ENCODE measurements at regions not wholly inside any gene's neighbourhood (a gene's known extent, or its start where the extent isn't known, plus 50 kb on each side); places are given as distances from the start of the nearest gene placed in this dataset.

DNA sequence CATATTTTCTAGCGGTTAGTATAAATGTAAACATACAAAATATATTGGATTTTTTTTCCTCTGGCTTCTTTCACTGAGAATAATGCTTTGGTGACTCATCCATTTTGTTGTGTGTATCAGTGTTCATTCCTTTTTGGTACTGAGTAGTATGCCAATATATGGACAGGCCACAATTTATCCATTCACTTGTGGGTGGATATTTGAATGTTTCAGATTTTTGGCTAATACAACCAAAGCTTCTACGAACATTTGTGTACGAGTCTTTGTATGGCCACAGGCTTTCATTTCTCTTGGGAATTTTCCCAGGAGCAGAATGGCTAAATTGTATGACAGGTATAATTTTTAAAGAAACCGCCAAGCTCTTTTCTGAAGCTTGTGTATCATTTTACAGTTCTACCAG lies 677.5 kb downstream of the HDGFL1 start:
- Histone ChIP-seq H3K27me3 (ENCODE audit: insufficient read depth, low read length, poor library complexity, severe bottlenecking) (no peaks in the 10 kb centered on the region), H4K20me1 (ENCODE audit: insufficient read depth, low read length, poor library complexity, severe bottlenecking) (no peaks in the 10 kb centered on the region), H3K4me1 (ENCODE audit: insufficient read depth, low read length, poor library complexity, severe bottlenecking) (no peaks in the 10 kb centered on the region), H3K79me2 (ENCODE audit: insufficient read depth, low read length) (no peaks in the 10 kb centered on the region), H3K36me3 (ENCODE audit: insufficient read depth, low read length) (no peaks in the 10 kb centered on the region), H3K9ac (ENCODE audit: low read depth, low read length, poor library complexity, severe bottlenecking) (no peak overlapping the region), H2AFZ (ENCODE audit: low read length) (no peak overlapping the region), H3F3A (ENCODE audit: low read depth) (no peaks in the 10 kb centered on the region), H3K4me3 (ENCODE audit: low read length, poor library complexity, severe bottlenecking) (no peak overlapping the region), H3K4me2 (ENCODE audit: low read depth, low read length, poor library complexity, severe bottlenecking) (no peak overlapping the region), H3K9me3 (ENCODE audit: insufficient read depth, low read depth, low read length) (no peaks in the 10 kb centered on the region), H3K9me2 (replicated peaks; ENCODE audit: low read depth, low read length) (no peaks in the 10 kb centered on the region)
- TF ChIP-seq, protein P1, sequence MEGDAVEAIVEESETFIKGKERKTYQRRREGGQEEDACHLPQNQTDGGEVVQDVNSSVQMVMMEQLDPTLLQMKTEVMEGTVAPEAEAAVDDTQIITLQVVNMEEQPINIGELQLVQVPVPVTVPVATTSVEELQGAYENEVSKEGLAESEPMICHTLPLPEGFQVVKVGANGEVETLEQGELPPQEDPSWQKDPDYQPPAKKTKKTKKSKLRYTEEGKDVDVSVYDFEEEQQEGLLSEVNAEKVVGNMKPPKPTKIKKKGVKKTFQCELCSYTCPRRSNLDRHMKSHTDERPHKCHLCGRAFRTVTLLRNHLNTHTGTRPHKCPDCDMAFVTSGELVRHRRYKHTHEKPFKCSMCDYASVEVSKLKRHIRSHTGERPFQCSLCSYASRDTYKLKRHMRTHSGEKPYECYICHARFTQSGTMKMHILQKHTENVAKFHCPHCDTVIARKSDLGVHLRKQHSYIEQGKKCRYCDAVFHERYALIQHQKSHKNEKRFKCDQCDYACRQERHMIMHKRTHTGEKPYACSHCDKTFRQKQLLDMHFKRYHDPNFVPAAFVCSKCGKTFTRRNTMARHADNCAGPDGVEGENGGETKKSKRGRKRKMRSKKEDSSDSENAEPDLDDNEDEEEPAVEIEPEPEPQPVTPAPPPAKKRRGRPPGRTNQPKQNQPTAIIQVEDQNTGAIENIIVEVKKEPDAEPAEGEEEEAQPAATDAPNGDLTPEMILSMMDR (conservative IDR thresholded peaks at IDR 0.05; ENCODE audit: low read length) = no peak
- TF ChIP-seq EZH2phosphoT487 (IDR thresholded peaks at IDR 0.05; ENCODE audit: borderline replicate concordance) = no peak

DNA sequence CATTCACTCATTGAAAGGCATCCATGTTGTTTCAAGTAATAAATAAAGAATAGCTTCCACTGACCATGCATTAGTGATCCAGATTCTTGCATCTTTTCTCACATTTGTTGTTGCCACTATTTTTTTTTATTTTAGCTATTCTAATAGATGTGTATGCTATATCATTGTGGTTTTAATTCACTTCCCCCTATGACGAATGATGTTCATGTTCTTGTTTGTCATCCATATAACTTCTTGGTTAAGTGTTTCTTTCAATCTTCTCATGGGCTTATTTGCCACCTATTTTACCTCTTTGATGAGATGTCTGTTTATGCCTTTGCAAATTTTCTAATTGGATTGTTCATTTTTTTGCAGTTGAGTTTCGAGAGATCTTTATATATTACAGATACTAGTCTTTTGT lies 681.2 kb downstream of the HDGFL1 start:
- no peak overlapping the region for H3K4me3 ChIP-seq (ENCODE audit: low read length, poor library complexity, severe bottlenecking)
- TF ChIP-seq EZH2phosphoT487 (IDR thresholded peaks at IDR 0.05; ENCODE audit: borderline replicate concordance) = no peak
- TF ChIP-seq, protein P1 (conservative IDR thresholded peaks at IDR 0.05; ENCODE audit: low read length) = no peak
- H3K79me2 ChIP-seq (ENCODE audit: insufficient read depth, low read length) = no peaks in the 10 kb centered on the region
- H4K20me1 ChIP-seq (ENCODE audit: insufficient read depth, low read length, poor library complexity, severe bottlenecking) = no peaks in the 10 kb centered on the region
- H3K4me1 ChIP-seq (ENCODE audit: insufficient read depth, low read length, poor library complexity, severe bottlenecking) = no peaks in the 10 kb centered on the region
- no peaks in the 10 kb centered on the region for H3K27me3 ChIP-seq (ENCODE audit: insufficient read depth, low read length, poor library complexity, severe bottlenecking)
- H3F3A ChIP-seq (ENCODE audit: low read depth) = no peaks in the 10 kb centered on the region
- H3K36me3 ChIP-seq (ENCODE audit: insufficient read depth, low read length) = no peaks in the 10 kb centered on the region
- H3K4me2 ChIP-seq (ENCODE audit: low read depth, low read length, poor library complexity, severe bottlenecking) = no peak overlapping the region
- no peak overlapping the region for H3K9ac ChIP-seq (ENCODE audit: low read depth, low read length, poor library complexity, severe bottlenecking)
- H3K9me2 ChIP-seq (replicated peaks; ENCODE audit: low read depth, low read length) = no peaks in the 10 kb centered on the region
- H2AFZ ChIP-seq (ENCODE audit: low read length) = no peak overlapping the region
- H3K9me3 ChIP-seq (ENCODE audit: insufficient read depth, low read depth, low read length) = no peaks in the 10 kb centered on the region

DNA sequence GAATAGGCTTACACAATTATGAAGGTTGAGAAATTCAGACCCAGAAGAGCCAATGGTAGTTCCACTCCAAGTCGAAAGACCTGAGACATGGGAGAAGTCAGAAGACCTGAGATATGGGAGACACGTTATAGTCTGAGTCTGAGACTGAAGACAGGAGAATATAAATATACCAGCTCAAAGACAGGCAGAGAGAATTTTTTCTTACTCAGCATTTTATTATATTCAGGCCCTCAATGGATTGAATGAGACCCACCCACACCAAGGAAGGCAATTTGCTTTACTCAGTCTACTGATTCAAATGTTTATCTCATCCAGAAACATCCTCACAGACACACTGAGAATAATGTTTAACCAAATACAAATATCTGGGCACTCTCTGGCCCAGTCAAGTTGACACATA lies 693.5 kb downstream of the HDGFL1 start:
- Histone ChIP-seq H3K27me3 (ENCODE audit: insufficient read depth, low read length, poor library complexity, severe bottlenecking) (no peaks in the 10 kb centered on the region), H3K79me2 (ENCODE audit: insufficient read depth, low read length) (no peaks in the 10 kb centered on the region), H3K4me3 (ENCODE audit: low read length, poor library complexity, severe bottlenecking) (no peak overlapping the region), H3K9ac (ENCODE audit: low read depth, low read length, poor library complexity, severe bottlenecking) (no peak overlapping the region), H3K4me2 (ENCODE audit: low read depth, low read length, poor library complexity, severe bottlenecking) (no peak overlapping the region), H4K20me1 (ENCODE audit: insufficient read depth, low read length, poor library complexity, severe bottlenecking) (no peaks in the 10 kb centered on the region), H3K9me3 (ENCODE audit: insufficient read depth, low read depth, low read length) (0 out of 2 replicates have a peak, but pooled peaks cover 4% of the 10 kb centered on the region), H3K9me2 (replicated peaks; ENCODE audit: low read depth, low read length) (no peaks in the 10 kb centered on the region), H3K36me3 (ENCODE audit: insufficient read depth, low read length) (no peaks in the 10 kb centered on the region), H3K4me1 (ENCODE audit: insufficient read depth, low read length, poor library complexity, severe bottlenecking) (no peaks in the 10 kb centered on the region), H3F3A (ENCODE audit: low read depth) (no peaks in the 10 kb centered on the region), H2AFZ (ENCODE audit: low read length) (no peak overlapping the region)
- TF ChIP-seq EZH2phosphoT487 (IDR thresholded peaks at IDR 0.05; ENCODE audit: borderline replicate concordance) = no peak
- TF ChIP-seq, protein P1 (conservative IDR thresholded peaks at IDR 0.05; ENCODE audit: low read length) = no peak

Measured in Loucy (cell line).